Activated naive CD4-positive, alpha-beta T cell treated with Interleukin-2 at 50 U/mL for 16 hours (primary cell): ENCODE measurements at regions not wholly inside any gene's neighbourhood (a gene's known extent, or its start where the extent isn't known, plus 50 kb on each side); places are given as distances from the start of the nearest gene placed in this dataset.

Experiments
- DNase-seq: peaks from one replicate; pipeline ENCODE4 v3.0.0-alpha.2; 2020

DNA sequence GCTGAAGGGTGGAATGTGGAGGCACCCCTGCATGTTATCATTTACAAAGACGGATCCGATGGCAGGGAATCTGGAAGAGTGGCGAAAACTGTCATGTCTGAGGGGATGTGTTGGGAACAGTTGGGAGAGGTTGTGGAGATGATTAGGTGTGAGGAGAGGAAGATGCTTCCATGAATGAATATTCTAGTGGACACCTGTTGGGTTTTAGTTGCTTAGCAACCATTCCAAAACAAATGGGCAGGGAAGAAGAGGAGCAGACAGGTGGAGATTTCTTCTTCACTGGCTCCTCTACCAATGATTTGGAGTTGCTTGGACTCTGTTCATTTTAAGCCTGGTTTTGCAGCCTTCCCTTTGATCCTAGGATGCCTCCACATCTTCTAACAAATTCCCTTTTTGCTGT lies 465.3 kb upstream of the CLINT1 start:
- DNase-seq = no peak

GRCh38 chr5:158322620-158323019 lies 463.7 kb upstream of the CLINT1 start:
- DNase-seq = no peak

DNA sequence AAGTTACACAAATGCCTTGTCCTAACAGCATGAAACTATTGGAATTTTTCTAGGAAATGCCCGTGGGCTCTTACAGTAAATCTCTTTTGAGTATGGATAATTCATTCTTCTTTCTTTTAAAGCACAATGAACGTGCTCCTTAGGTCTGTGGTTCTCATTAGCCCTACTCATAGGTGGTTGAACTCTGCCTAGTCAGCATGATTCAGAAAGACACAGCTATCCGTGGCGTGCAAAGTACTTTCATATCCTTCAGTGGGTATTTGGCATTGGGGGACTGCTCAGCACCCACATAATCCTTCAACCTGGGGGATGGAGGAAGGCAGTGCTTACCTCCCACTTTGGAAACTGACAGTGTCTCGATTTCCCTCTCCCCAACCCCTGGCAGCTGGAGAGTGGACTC lies 462.0 kb upstream of the CLINT1 start:
- no peak for DNase-seq

DNA sequence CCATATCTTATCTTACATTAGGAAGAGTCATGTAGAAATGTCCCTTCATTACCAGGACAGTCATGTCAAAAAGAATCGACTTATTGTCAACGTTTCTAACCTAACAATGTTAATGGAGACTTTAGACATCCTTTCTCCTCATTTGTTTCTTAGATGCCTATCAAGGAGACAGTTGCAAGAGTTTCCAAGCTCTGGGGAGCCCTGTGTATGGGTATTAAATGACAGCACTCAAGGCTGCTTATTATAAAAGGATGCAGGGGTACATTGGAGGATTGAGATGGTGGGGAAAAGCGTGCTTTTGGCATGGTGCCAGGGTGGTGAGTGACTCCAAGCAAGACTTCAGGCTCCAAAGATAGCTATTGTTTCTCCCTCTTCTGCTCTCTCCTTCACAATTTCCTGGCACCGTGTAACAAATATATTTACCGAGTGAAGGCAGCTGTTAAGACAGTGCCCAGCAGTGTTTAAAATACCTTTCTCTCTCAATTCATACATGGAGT lies 461.3 kb upstream of the CLINT1 start:
- no peak for DNase-seq

GRCh38 chr5:158317507-158317906 lies 458.6 kb upstream of the CLINT1 start:
- no peak for DNase-seq

GRCh38 chr5:158313733-158314464 lies 455.0 kb upstream of the CLINT1 start:
- DNase-seq = no peak

- no peak for DNase-seq
These were observed 454.2 kb upstream of the CLINT1 start for GRCh38 chr5:158313027-158313732.

DNA sequence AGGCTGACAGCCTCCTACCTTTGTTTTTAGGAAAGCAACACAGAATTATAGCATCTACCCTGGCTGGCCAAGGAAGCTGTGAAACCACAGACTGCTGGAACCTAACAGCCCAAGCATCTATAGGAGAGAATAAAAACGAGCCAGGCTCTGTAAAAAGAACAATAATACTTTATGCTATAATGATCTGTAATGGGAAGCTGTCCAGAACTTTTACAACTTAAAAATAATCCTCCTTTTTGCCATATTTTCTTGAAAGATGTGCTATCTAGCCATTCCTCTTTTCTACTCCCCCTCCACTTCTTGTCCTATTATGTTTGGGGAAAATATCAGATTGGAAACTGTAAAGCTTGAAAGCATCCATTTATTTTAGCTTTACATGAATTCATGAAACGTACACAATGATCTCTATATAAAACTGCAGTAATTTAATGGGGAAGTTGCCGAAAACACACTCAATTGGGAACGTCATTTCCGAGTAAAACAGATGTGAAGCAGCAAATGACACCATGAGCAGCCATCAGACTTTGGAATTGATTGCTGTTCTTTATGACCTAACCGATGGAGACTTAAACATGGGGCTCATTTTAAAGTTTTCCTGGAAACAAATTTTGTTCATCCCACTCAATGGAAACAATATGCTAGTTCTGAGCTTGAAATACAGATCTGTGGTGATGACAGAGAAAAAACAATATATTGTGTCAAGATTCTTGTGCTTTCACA lies 450.3 kb upstream of the CLINT1 start:
- DNase-seq = no peak

DNA sequence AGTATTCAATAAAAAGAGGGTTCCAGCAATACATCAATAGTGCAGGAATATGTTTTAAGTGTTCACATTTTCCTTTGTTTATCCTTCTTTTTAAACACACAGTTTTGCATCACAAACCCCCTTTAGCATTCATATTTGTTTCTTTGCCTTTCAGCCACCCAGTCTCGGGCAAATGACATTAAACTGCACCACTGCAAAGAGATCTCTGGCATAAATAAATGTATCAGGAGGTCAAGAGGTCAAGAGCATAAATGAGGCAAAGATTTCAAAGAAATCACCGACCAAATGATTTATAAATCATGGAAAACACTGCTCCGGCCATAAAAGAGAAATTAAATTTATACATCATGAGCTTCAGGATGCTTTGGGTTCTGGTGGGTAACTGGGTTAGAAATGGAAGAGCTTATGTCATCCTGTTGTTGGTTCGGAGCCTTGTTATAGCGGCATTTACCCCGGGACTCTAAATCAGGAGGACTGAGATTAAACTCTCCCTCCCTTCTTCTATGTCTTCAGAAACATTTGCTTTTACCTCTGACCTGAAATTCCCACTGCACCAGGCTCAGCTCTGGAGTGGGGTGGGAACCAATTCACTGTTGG lies 449.6 kb upstream of the CLINT1 start:
- DNase-seq = no peak

- DNase-seq = no peak
These were observed 446.9 kb upstream of the CLINT1 start for GRCh38 chr5:158305861-158306260.

DNA sequence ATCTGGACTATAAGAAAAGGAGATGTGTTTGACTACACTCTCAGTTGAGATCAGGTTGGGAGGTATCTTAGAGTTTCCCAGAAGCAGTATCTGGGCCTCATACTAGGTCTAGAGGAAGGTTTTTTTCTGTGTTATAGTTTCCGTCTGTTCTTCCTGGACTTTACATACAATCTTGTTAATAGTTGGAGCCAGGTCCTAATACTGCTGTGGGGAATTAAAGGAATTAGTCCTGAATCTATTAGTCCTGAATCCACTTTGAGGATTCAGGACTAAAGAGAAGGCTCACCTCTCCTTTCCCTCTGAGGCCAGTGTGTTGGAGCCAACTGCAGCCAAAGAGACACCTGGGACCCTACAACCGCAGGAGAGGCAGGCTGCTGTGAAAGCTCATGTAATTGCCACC lies 445.7 kb upstream of the CLINT1 start:
- no peak for DNase-seq

DNA sequence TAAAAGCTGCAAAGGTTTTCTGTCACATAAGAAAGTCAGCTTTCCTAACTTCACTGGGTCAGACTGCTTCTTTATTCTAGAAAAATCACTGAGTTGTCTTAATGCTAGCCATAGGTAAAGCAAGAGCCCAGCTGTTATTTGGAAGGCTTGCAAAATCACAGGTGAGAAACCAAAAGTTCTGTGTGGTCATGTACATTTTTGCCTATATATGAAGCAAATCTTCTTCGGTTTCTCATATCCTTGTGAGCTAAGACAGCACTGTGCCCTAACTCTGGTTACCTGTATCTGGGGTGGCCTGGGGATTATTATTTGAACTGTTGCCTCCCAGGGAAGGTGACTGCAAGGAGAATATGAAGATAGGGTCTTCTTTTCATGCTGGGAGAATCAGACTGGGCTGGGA lies 444.9 kb upstream of the CLINT1 start:
- no peak for DNase-seq

- DNase-seq = no peak
These were observed 444.3 kb upstream of the CLINT1 start for GRCh38 chr5:158303275-158303674.

GRCh38 chr5:158302029-158302428 lies 443.1 kb upstream of the CLINT1 start:
- no peak for DNase-seq

- no peak for DNase-seq
These were observed 442.2 kb upstream of the CLINT1 start for GRCh38 chr5:158301186-158301585.

DNA sequence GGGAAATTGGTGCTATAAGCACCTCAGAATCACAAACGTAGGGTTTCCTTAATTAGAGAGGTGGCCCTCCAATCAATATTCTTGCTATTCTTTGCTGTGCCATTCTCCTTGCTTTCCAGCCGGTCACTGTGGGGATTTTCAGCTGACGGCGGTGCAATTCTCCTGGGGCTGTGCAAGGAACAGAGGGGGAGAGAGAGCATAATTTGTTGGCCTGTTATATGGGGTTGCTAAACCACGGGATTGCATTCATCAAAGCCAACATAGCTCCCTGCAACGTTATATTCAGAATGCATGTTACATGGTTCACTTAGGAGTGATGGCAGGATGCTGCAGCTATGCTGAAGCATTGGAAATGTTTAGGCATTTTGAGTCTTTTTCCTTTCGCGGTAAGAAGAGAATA lies 441.3 kb upstream of the CLINT1 start:
- DNase-seq = no peak

GRCh38 chr5:158297002-158297527 lies 438.1 kb upstream of the CLINT1 start:
- DNase-seq = no peak

DNA sequence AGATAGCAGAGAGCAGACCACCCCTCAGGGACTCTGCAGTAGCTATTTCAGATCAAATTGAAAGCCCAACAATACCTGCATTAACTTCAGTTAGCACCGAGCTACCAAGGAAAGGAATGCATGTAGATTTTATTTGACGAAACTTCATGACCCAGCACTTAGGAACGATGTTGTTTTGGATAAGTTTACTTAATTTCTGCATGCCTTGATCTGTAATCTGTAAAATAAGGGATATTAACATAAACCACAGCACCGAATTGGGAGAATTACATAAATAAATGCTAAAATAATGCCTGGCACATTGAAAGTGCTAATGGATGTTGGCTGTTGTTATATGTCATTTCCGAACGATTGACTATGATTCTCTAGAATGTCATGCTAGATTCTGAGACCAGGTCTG lies 435.8 kb upstream of the CLINT1 start:
- no peak for DNase-seq

DNA sequence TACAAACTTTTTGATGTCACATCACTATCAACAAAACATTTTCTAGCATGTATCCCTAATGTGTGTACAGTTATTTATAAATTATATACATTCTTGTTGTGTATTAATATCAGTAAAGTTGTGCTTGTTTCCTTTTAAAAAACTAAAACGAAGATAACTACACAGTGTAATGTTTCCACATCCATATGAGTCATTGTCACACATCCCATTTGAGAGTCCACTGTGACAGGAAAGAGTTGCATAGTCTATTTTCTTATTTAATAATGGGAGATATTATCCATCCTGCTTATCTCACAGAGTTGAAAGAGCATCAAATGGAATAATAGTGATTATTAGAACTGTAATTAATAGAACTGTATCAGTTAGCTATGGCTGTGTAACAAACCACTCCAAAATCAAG lies 434.0 kb upstream of the CLINT1 start:
- no peak for DNase-seq

DNA sequence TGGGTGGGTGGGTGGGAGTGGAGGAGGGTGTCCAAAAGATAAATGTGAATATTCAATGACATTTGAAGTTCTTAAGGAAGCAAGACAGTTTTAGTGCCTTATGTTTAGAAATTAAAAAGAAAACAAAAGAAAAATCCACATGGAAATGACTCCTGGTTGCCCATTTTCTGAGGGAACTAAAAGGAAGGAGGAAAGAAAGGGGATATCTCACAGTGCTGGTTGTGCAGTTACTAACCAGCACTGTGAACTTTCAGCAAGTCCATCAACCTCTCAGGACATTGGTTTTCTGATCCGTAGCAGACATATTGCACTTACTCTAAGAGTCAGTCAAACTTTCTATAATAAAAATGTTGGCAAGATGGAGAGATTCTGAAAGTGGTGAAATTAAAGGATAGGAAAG lies 431.0 kb upstream of the CLINT1 start:
- DNase-seq = no peak

GRCh38 chr5:158288272-158288657 lies 429.3 kb upstream of the CLINT1 start:
- no peak for DNase-seq

DNA sequence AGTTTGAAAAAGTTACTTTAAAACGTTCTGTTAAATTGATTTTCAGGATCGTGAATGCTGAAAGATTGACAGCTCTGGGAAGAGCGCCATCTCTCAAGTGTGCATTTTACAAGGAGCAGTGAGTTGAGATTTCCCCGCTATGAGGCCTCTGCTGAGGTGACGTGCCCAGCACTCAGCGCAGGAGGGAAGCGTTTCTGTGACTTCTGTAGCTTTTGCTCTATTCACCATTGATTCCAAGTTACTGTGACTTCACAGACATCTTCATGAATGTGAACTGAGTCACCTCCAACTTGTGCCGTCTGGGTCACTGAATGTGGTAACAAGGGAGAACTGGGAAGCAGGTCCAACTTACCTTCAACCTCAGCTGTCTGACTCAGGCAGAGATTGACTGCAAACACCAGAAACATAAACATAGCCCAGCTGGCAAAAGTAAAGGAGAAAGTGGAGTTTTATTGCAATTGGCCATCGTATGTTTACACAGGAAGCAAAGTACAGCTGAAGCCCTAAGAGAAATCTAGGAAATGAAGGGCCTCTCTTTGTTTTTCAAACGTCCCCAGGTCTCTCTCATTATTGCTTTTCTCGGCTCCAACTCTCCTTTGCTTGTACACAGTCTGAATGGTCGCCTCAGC lies 428.8 kb upstream of the CLINT1 start:
- DNase-seq = no peak

DNA sequence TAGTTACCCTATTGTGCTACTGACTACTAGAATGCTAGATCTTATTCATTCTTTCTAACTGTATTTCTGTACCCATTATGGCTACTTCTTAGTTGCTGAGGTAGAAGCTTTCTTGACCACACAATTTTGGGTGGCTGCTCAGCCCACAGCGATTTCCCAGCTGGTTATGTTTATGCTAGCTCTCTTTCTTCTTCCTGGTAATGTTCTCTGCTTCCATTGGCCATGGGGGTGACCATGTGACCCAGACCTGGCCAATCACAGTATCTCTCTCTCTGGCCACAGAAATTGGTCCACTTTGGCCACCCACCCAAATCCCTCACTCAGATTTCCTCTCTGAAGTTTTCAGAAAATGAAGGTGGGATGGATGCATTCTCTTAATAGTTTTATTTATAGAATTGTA lies 427.9 kb upstream of the CLINT1 start:
- DNase-seq = no peak
